CMK (cell line): ENCODE measurements at regions not wholly inside any gene's neighbourhood (a gene's known extent, or its start where the extent isn't known, plus 50 kb on each side); places are given as distances from the start of the nearest gene placed in this dataset.
"Not testable (repeated sequence)": the region's sequence is repeated elsewhere in the genome, so short reads cannot be mapped to it uniquely, and the experiment has no call there.

Source experiments
- DNase-seq: peaks from one replicate; pipeline ENCODE4 v3.0.0-alpha.2; 2010; ENCODE audit warnings: low read depth

DNA sequence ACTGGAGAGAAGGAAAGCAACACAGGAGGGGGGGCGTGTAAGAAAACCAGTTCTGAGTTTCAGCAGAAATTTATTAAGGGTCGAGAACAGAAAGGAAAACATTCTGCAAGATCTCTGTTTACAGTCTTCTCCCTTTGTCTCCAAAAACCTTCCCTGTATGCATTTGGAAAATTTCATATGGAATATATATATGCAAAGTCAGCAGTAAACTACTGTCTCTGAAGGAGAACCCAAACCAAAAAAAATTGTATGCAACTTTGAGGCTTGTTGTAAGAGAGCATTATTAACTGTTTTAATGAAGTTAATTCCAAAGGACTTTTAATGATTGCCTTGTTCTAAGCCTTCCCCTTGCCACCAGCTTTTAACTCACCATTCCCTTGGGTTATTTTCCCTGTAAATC lies 238.2 kb upstream of the GPR149 start:
- DNase-seq = no peak

DNA sequence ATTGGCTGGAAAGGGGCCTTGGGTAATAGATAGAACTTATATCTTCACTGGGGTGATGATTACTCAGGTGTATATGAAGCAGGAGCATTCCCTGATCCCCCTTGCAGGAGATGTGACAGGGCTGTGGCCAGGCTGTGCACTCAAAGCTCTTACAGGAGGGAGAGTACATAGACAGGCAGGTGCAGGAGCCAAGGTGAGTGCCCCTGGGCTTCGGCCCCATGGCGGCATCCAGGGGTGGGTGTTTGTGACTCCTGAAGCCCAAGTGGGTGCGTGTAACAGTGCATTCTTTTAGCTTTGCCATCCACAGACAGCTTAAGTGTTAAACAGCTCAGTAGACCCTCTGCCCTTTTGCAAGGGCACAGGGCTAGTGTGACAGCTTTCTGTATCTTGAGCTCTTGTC lies 236.6 kb upstream of the GPR149 start:
- no peak for DNase-seq

DNA sequence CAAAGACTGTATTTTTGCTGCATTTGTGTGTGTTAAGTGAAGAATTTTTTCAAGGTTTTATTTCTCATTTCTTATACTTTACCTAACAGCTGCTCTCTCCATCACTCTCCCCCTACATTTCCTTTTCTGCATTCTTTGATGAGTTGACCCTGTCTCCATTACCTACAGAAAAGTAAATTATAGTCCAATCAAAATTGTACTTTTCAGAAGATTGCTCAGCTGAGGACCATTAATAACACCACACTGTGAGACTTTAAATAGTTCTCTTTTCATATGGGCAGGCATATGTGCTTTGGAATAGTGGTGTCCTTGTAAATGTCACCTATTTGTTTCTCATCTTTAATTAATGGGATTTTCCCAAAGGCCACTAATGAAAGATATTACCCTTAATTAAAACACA lies 234.7 kb upstream of the GPR149 start:
- no peak for DNase-seq

DNA sequence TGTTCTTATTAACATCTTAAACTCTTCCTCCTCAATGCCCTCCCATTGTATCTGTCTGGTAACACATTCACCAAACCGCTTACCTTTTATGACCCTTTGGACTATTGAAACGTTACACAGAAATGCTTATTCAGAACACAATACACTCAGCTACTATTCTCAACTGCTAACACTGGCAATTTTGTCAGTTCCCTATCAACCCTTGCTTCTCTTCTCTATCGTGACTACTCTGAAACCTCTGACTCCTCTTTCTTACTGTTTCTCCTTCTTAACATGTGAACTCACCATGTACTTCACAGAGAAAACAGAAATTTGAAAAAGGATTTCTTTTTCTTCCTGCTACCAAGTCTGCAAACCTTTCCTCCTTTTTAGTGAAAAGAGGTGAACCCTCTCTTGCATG lies 232.9 kb upstream of the GPR149 start:
- DNase-seq = no peak

DNA sequence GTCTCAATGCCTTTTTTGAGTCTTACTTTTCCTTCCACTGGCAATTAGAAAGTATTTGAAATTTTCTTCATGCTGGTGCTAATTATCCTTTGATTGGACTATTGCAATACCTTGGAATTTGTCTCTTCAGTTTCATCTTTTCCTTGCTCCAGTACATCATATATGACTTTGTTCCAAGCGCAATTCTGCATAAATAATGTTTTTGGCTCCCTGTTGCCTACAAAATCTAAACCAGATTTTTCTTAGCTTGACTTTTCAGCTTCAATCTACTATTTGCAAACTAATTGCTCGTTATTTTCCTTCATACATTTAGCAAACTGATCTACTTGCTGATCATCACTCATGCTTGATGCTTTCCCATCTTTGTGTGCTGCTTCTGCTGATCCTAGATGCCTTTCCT lies 230.8 kb upstream of the GPR149 start:
- no peak for DNase-seq

DNA sequence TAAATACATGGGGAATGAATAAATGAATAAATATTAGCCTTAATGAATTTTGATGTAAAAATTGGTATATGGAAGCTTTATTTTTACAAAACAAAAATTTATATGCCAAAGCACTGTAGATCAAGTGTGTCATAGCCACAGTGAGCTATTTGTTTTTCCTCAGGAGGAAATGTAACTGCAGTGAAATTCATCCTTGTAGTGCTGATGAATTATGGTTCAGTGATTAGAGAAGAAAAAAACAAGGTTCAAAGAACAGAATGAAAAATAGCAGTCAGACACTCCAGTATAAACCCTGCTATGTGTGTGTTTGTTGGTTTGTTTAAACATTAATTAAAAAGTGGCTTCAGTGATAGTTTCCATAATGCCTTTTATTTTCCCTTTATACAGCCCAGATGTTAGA lies 228.0 kb upstream of the GPR149 start:
- no peak for DNase-seq

DNA sequence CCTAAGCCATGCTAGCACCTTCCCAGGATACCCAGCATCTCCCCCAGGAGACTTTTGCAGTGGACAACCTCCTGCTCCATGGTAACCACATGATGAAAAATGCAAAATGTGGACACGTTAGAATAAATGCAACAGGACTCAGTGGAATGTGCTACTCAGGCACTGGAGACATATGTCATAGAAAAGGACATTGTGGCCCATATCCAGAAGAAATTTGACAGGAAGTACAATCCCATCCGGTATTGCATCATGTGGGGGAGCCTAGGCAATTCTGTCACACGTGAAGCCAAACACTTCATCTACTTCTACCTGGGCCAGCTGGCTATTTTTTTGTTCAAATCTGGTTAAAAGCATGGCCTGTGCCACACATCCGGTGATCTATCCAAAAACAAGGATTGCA lies 227.2 kb upstream of the GPR149 start:
- no peak for DNase-seq

DNA sequence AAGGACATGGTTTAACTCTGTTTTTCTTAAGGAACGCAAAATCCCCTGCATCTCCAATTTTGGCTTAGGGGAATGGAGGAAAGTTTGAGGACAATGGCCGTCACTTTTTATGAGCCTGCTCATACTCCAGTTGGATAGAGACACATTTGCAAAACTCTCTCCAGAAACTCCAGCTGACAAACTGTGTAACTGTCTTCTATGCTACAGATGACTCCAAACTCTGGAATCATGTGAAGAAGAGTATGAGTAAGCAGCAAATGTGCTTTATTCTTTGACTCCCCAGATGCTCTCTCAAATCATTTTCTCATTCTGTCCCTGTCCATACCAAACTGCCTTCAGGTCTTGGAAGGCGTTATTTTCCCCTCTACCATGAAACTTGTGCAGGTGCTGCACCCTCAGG lies 226.5 kb upstream of the GPR149 start:
- no peak for DNase-seq

DNA sequence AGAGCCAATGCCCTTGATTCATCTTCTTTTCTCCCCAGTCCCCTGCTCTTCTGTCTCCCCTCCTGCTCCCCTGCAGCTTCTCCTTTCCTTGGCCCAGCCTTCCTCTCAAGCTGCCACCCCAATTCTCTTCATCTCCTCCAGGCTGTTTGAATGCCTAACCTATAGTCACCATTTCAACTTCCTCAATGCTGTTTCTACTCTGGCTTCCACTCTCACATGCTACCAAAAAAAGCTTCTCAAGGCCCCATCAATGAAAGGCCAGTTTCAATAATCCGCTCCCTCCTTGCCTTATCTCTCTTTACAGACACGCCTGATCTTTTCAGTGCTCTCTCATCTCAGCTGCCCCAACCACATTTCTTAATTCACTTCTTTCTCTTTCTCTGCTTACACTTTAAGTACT lies 212.2 kb upstream of the GPR149 start:
- peak; percentile 64 for DNase-seq

DNA sequence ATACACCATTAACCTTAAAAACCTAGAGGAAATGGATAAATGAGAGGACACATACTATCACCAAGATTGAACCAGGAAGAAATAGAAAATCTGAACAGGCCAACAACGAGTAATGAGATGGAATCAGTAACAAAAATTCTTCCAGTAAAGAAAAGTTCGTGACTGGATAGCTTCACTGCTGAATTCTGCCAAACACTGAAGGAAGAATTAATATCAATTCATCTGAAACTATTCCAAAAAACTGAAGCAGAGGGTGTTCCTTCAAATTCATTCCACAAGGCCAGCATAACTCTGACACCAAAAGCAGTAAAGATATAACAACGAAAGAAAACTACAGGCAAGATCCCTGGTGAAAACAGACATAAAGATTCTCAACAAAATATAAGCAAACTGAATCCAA lies 195.8 kb upstream of the GPR149 start:
- no peak for DNase-seq

DNA sequence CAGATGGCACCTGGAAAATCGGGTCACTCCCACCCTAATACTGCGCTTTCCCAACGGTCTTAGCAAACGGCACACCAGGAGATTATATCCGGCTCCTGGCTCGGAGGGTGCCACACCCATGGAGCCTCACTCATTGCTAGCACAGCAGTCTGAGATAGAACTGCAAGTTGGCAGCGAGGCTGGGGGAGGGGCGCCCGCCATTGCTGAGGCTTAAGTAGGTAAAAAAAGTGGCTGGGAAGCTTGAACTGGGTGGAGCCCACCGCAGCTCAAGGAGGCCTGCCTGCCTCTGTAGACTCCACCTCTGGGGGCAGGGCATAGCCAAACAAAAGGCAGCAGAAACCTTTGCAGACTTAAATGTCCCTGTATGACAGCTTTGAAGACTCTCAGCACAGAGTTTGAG lies 189.6 kb upstream of the GPR149 start:
- DNase-seq = not testable (repeated sequence)

DNA sequence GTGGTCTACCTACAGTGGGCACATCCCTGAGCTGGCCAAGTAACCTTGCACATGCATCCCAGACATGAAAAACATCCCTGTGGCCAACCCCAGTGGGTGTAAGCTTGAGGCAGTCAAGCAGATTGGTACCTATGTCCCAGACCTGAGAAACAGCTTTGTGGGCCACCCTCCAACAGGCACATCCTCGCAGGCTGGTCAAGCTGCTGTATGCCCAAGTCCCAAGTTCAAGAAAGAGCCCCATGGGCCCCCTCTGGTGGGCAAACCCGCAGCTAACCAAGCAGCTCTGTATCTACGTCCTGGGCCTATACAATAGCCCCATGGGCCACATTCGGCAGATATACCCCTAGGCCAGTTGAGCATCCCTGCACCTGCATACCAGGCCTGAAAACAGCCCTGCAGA lies 186.3 kb upstream of the GPR149 start:
- no peak for DNase-seq

DNA sequence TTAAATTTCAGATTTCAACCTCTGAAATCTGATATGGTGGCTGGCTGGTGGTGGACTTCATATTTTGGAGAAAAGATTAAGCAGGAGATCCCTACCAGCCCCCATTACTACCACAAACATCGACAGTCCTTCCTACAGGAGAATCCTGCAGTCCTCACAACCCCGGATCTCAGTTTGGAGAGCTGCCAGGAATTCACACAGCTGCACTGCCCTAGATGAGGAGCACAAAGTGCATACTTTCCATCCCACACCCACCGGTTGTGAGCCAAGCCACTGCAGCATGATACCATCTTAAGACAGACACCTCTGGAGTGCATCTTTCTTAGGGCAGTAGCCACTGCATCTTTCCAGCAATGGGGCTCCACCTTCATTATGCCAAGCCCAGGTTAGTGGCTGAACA lies 185.5 kb upstream of the GPR149 start:
- no peak for DNase-seq

DNA sequence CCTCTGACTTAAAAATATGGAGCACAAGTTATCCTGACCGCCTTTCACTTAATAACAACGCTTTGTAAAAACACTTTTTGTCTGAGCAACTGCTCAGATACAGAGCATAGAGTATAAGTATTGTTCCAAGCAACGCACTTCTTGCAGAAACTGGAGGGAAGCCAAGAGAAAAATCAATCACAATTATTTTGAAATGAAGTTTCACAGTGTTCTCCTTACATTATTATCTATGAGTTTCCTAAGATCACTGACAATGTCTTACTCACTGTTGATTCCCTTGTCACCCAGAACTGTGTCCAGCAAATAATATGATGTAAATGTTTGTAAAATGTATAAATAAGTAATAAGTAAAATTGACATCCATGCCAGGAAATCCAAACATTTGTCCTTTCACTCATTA lies 184.6 kb upstream of the GPR149 start:
- no peak for DNase-seq

DNA sequence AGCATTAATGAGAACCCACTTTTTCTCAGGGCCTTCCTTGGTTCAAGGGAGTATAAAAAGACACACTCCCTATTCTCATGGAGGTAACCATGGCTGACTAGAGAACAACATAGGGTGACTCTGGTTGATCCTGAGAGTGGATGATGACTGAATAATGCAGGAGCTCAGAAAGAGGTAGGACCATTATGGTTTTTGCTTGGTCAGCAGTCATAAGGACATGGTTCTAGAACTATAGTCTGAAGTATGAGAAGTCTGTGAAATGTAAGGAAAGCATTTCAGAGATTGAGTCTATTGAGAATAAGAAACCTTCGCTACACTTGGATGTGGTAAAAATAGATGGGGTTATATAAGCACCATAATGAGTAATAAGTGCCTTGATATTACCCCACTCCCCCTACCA lies 184.1 kb upstream of the GPR149 start:
- DNase-seq = no peak

DNA sequence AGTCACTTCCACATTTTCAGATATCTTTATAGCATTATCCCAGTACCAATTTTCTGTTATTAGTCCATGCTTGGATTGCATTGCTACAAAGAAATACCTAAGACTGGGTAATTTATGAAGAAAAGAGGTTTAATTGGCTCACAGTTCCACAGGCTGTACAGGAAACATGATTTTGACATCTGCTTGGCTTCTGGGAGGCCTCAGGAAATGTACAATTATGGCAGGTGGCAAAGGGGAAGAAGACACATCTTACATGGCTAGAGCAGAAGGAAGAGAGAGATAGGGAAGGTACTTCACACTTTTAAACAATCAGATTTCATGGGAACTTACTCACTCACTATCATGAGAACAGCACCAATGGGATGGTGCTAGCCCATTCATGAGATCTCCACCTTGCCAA lies 172.3 kb upstream of the GPR149 start:
- DNase-seq = peak; percentile 15

DNA sequence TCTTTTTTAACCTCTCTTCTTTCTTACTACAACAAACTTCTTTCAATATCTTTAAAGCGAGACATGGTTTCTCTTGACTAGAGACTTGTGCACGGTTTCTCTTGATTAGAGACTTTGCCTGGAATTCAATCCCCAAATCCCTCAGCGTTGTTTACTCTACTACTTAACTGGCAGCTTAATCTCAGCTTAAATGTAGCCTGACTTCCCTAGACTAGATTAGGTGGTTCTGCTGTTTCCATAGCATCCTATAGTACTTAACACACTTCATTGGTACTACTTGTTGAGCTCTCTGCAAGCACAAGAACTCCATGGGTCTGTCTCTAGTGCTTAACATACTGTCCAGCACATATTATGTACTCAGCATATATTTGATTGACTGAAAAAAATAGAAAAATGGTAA lies 168.2 kb upstream of the GPR149 start:
- no peak for DNase-seq

DNA sequence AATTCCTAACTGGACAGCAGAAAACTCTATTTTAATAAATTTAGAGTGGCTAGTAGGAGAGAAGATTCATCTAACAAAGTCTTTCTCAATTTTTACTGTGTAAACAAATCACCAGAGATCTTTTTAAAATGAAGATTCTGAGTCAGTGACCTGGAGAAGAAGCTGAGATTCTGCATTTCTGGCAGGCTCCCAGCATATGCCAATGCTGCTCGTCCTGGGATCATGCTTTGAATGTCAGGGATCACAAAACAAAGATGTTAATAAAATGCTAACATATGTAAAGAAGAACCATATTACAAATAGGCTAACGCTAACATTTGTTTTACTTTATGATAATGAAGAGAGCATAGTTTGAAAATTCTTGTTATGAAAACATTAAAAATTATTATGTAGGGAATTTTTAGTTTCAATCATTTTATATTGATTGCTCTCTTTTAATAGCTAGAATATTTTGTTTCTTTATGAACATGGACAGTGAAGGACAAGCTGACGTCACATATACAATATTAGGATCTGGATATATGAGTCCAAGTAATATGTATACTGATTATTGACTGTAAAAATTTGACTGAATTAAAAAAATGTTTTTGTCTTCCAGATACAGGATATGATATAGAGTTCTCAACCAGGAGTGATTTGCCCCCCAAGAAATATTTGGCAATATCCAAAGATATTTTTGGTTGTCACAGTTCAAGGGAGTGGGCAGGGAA lies 160.8 kb upstream of the GPR149 start:
- DNase-seq = no peak

DNA sequence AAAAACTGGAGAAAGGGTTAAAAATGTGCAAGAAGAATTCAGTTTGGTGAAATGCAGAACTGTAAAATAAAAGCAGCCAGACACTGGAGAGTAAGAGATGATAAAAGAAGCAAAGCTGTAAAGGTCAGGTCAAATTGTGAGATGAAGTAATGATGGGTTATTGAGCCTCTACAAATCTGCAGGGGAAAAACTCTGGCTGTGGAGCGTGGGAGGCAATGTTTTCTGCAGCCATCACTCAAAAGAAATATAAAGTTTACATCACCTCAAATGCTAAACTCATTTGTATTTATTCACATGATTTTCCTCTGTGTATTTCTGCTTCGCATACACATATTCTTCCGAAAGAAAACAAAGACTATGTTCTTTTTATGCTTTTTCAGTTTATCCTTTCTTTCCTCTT lies 158.8 kb upstream of the GPR149 start:
- no peak for DNase-seq

DNA sequence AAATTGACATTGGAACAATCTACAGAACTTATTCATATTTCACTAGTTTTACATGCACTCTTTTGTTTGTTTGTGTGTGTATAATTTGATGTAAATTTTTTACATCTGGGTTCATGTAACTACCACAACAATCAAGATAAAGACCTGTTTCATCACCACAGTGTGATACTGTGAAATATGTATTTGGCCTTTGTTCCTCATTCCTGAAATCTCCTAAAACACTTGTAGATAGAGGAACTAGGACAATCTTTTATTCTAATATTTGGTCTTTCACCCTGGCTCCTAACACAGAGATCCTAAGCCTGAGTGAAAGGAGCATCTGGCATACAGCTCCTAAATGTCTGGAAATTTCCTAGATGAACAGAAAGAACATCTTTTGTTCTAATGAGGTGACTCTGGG lies 155.0 kb upstream of the GPR149 start:
- no peak for DNase-seq

DNA sequence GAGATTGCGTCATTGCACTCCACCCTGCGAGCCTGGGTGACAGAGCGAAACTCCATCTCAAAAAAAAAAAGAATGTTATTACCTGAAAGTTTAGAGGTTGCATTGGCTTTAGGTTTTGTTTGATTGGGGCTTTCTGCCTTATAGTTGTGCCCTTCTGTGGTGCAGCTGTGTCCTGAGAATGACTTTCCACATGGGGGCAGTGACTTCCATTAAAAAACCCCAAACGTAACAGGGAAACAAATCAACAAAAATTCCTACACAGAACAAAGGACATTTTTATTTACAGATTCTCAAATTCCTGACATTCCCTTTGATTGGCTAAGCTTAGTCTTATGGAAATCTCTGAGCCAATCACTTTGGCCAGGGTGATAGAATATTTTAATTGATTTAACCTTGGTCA lies 154.1 kb upstream of the GPR149 start:
- DNase-seq = no peak

DNA sequence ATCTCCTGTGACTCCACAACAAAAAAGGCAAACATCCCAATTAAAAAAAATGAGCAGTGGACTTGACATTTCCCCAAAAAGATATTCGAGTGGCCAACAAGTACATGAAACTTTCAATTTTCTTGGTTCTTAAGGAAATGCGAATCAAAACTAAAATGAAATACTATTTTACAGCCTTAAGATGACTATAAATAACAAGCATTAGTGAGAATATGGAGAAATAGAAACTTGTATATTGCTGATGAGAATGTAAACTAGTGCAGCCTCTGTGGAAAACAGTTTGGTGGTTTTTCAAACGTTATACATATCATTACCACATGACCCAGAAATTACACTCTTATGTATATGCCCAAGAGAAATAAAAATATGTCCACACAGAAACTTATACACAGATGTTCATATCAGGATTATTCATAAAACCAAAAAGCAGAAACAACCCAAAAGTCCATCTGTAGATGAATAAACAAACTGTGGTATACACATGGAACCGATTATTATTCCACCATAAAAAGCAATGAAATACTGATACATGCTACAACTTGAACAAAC lies 153.2 kb upstream of the GPR149 start:
- no peak for DNase-seq

DNA sequence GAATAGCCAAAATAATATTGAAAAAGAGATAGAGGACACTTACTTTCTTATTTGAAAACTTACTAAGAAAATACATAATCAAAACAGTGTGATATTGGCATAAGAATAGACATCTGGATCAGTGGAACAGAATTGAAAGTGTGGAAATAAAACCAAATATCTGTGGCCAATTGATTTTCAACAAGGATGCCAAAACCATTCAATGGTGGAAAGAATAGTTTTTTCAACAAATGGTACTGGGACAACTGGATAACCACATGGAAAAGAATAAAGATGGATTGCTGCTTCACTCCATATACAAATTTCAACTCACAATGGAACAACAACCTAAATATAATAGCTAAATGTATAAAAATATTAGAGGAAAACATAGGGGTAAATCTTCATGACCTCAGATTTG lies 152.5 kb upstream of the GPR149 start:
- DNase-seq = no peak

DNA sequence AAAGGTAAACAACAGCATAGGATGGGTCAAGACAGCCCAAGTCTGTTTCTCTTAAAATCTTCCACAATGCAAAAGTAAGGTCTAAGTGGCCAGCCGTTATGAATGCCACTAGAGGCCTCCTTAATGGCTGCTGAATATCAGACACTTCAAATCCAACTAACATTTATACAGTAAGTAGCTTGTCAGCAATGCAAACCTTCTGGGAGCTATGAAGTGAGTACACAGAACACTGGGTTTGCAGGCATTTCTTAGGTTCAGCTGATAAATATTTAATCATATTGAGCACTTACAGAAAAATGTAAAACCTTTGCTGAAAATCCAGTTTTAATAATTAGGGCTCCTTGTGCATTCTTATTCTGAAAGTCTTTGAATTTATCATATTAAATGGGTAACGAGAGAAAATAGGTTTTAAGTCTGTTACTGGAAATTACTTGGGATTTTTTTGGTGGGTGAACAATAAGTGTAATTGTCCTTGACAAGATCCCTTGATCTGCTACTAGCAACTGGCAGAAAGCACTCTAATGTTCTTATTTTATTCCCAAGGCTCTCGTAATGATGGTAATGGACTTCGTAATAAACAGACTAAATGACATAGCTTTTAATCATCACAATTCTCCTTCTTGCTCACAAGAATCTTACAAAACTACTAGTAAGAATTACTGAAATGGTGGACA lies 141.7 kb upstream of the GPR149 start:
- no peak for DNase-seq
